CD4-positive, alpha-beta T cell treated with Interleukin-1 beta for 1 hour (primary cell): ENCODE measurements at regions not wholly inside any gene's neighbourhood (a gene's known extent, or its start where the extent isn't known, plus 50 kb on each side); places are given as distances from the start of the nearest gene placed in this dataset.

ENCODE experiments used
- DNase-seq, 2 donors: peaks; one replicate each; pipeline ENCODE4 v3.0.0-alpha.2; 2020 to 2022

GRCh38 chr5:91443761-91444467 lies 60.8 kb upstream of the ARRDC3 start:
- no peak for DNase-seq

- DNase-seq, result no peak
Observed at GRCh38 chr5:91443023-91443422, 59.9 kb upstream of the ARRDC3 start.

GRCh38 chr5:91441082-91441481 lies 58.0 kb upstream of the ARRDC3 start:
- no peak for DNase-seq

GRCh38 chr5:91438871-91439270 lies 55.8 kb upstream of the ARRDC3 start:
- no peak for DNase-seq

GRCh38 chr5:91436241-91436640 lies 53.1 kb upstream of the ARRDC3 start:
- DNase-seq, result no peak

- DNase-seq, result peak; percentile 6 to 36
Observed at GRCh38 chr5:91434348-91434747, 51.2 kb upstream of the ARRDC3 start.

- DNase-seq, result peak in 1 of 2 donors; percentile 7
Observed at GRCh38 chr5:91433861-91434260, 50.7 kb upstream of the ARRDC3 start.
